Esophagus muscularis mucosa (tissue), 3 donors: ENCODE measurements at regions not wholly inside any gene's neighbourhood (a gene's known extent, or its start where the extent isn't known, plus 50 kb on each side); places are given as distances from the start of the nearest gene placed in this dataset.

Experiments used
- EP300 ChIP-seq: sonication (generic); formaldehyde crosslinking; IDR thresholded peaks from one replicate; pipeline ENCODE4 v1.6.1; 2017; ENCODE audit warnings: antibody characterized with exemption
- TF ChIP-seq, protein P1 (sequence below), 3 experiments: fragments of 200-600 bp in 2 of 3; fragments of 450-650 bp in 1 of 3; sonication (generic) in 2 of 3; IDR thresholded peaks; one replicate each; pipeline ENCODE4 v1.5.1; 2017 to 2019; ENCODE audit warnings: antibody characterized with exemption in 3 of 3, mild to moderate bottlenecking in 2 of 3, moderate library complexity in 1 of 3

DNA sequence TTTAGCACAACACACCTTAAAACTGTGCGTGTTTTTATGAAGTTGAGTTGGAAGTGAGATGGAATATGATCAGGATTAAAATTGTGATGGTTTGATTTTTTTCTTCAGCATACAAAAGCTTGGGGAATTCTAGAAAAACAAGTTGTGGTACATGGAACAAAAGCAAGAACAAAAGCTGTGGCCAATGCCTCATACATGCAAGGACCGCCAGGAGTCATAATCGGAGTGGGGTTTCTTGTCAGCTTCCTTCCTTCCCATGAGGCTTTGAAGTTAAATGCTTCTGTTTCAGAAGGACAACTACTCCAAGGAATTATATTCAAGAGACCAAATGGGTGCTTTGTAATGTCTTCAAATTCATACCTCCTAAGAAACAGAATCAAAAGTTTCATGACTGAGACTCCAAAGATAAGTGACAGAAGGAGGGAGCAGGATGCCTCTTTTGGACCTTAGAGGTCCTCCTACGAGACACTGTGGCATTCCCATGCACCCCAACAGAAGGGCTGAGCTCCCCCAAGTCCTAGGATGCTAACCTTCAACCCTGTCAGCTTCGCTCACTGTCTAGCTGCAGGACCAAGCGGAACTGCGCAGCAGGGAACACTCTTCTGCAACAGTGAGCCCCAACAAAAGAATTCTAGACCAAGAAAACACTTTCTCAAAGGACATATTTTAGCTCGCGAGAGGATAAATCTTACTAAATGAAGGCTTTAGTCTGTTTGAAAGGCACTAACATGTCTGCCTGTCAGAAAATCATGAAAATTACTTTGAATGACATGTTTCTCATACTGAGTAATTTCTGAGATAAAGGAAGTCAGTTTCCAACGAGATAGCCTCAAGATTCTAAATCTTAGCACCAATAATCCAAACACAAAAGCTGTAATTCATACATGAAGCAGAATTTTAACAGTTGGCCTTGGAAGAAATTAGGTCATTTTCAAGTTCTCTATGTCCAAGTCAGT lies 108.5 kb upstream of the NHSL1 start:
- TF ChIP-seq, protein P1, sequence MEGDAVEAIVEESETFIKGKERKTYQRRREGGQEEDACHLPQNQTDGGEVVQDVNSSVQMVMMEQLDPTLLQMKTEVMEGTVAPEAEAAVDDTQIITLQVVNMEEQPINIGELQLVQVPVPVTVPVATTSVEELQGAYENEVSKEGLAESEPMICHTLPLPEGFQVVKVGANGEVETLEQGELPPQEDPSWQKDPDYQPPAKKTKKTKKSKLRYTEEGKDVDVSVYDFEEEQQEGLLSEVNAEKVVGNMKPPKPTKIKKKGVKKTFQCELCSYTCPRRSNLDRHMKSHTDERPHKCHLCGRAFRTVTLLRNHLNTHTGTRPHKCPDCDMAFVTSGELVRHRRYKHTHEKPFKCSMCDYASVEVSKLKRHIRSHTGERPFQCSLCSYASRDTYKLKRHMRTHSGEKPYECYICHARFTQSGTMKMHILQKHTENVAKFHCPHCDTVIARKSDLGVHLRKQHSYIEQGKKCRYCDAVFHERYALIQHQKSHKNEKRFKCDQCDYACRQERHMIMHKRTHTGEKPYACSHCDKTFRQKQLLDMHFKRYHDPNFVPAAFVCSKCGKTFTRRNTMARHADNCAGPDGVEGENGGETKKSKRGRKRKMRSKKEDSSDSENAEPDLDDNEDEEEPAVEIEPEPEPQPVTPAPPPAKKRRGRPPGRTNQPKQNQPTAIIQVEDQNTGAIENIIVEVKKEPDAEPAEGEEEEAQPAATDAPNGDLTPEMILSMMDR (IDR thresholded peaks at IDR 0.05) = no peak
- no peak for TF ChIP-seq EP300
